ENCODE measurements at regions not wholly inside any gene's neighbourhood (a gene's known extent, or its start where the extent isn't known, plus 50 kb on each side); places are given as distances from the start of the nearest gene placed in this dataset.

DNA sequence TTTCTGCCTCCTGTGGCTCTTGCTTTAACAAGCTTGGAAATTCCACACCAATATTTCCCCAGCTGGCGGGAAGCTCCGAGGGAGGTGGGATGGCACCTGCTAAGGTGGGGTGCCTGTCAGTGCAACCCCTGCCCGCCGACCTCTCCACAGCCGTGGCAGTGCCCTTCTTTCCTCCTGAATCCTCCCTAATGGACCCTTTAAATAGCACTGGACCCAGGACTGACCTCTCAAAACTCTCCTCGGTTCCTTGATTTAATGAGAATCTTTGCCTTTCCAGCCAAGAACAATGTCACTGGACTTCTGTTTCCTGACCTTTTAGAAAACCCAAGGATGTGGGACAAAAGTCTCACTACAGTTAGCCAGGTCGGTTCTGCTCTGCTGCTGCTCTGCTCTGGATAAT lies 63.2 kb upstream of the EXOC6 start:
- TF ChIP-seq MYC (IDR thresholded peaks at IDR 0.05; ENCODE audit: low read depth, low read length) (no peak), POLR2A (IDR thresholded peaks at IDR 0.05; ENCODE audit: extremely low read depth, insufficient read length) (no peak)
- TF ChIP-seq, protein P1, sequence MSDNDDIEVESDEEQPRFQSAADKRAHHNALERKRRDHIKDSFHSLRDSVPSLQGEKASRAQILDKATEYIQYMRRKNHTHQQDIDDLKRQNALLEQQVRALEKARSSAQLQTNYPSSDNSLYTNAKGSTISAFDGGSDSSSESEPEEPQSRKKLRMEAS (IDR thresholded peaks at IDR 0.05; ENCODE audit: low read depth, low read length) = no peak
- TF ChIP-seq, protein P2, sequence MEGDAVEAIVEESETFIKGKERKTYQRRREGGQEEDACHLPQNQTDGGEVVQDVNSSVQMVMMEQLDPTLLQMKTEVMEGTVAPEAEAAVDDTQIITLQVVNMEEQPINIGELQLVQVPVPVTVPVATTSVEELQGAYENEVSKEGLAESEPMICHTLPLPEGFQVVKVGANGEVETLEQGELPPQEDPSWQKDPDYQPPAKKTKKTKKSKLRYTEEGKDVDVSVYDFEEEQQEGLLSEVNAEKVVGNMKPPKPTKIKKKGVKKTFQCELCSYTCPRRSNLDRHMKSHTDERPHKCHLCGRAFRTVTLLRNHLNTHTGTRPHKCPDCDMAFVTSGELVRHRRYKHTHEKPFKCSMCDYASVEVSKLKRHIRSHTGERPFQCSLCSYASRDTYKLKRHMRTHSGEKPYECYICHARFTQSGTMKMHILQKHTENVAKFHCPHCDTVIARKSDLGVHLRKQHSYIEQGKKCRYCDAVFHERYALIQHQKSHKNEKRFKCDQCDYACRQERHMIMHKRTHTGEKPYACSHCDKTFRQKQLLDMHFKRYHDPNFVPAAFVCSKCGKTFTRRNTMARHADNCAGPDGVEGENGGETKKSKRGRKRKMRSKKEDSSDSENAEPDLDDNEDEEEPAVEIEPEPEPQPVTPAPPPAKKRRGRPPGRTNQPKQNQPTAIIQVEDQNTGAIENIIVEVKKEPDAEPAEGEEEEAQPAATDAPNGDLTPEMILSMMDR (IDR thresholded peaks at IDR 0.05; ENCODE audit: low read depth, low read length) = no peak
- no peak for DNase-seq (ENCODE audit: low read depth)
- H3K4me3 ChIP-seq (ENCODE audit: low read depth, low read length) = no peak overlapping the region

DNA sequence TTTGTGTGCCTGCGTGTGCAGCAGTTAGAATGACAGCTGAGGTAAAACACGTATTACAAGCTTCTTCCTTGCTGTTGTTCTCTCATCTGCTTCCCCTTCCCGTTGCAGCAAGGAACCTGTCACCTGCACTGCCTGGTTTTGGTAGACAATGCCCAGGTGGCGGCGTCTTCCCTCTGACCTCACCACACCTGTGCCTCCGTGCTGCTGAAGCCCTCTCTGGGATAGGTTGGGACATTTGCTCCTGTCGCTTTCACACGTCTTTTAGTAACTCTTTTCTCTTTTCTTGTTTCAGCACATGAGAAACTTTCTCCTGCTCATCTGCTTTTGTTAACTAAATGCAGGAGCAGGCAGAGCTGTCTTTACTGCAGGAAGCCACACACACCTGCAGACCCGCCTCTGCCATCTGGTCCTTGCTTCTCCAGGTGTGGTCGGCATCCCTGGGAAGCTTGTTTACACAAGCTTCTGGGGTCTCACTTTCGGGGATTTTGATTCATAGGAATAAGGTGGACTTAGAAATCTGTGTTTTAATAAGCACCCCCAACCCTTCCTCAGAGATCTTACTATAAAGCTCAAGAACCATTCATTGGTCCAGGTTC lies 60.7 kb upstream of the EXOC6 start:
- TF ChIP-seq, protein P2 (IDR thresholded peaks at IDR 0.05; ENCODE audit: low read depth, low read length) = no peak
- TF ChIP-seq, protein P1 (IDR thresholded peaks at IDR 0.05; ENCODE audit: low read depth, low read length) = no peak
- TF ChIP-seq MYC (IDR thresholded peaks at IDR 0.05; ENCODE audit: low read depth, low read length) (no peak), POLR2A (IDR thresholded peaks at IDR 0.05; ENCODE audit: extremely low read depth, insufficient read length) (no peak)
- DNase-seq (ENCODE audit: low read depth) = no peak
- H3K4me3 ChIP-seq (ENCODE audit: low read depth, low read length) = no peak overlapping the region

DNA sequence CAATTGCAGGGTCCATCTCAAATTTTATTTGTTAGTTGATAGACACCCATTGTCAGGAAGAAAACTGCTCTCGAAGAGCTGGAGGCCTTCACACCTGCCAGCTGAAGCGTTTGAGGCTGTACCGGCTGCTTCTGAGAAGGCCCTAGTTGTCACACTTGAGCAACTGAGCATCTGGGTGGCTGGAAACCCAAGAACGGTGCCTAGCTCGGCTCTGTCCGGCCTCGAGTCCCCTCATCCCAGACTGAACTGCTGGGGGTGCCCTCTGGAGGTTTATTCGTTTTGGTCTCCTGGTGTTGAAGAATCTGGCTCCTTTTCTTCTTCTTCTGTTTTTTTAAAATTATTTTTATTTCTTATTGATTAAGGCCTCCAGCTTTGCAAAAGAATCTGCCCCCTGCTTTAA lies 59.3 kb upstream of the EXOC6 start:
- no peak overlapping the region for H3K4me3 ChIP-seq (ENCODE audit: low read depth, low read length)
- DNase-seq (ENCODE audit: low read depth) = no peak
- TF ChIP-seq POLR2A (IDR thresholded peaks at IDR 0.05; ENCODE audit: extremely low read depth, insufficient read length) (no peak), MYC (IDR thresholded peaks at IDR 0.05; ENCODE audit: low read depth, low read length) (no peak)
- TF ChIP-seq, protein P2 (IDR thresholded peaks at IDR 0.05; ENCODE audit: low read depth, low read length) = no peak
- TF ChIP-seq, protein P1 (IDR thresholded peaks at IDR 0.05; ENCODE audit: low read depth, low read length) = no peak

DNA sequence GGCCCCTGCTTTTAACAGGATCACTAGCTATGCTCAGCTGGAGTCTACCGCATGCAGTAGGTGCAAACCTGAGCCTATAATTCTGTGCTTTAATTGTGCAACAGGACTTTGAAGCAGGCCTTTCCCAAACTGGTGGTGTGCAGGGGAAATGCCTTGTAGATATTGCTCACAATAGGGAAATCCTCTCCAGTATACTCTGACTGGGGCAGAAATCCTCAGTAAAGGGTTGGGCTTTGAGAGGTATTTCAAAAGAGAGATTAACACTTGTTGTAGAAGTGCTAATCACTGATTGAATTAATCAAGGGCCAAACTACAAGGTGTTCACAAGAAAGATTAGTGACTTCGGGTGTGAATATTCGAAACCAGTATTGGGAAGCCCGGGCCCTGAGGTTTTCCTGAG lies 58.5 kb upstream of the EXOC6 start:
- TF ChIP-seq POLR2A (IDR thresholded peaks at IDR 0.05; ENCODE audit: extremely low read depth, insufficient read length) = no peak
- no peak overlapping the region for H3K4me3 ChIP-seq (ENCODE audit: low read depth, low read length)
- DNase-seq (ENCODE audit: low read depth) = no peak

DNA sequence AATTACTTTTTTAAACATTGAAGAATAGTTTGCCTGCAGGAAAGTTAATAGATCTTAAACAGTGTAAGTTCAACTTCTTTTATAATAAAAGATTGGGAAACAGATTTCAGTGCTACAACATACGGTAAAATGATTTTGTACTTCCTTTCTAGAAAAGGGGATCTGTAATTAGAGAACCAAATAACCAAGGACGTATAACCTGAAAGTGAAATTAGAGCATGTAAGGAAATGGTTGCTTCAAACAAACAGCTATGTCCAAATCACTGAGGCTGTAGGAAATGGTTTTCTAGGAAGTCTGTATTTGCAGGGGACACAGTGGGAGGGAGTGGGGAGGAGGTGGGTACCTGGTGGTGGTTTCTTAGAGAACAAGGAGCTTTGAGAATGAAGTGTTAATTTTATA lies 57.9 kb upstream of the EXOC6 start:
- TF ChIP-seq, protein P2 (IDR thresholded peaks at IDR 0.05; ENCODE audit: low read depth, low read length) = no peak
- TF ChIP-seq, protein P1 (IDR thresholded peaks at IDR 0.05; ENCODE audit: low read depth, low read length) = no peak
- TF ChIP-seq MYC (IDR thresholded peaks at IDR 0.05; ENCODE audit: low read depth, low read length) (no peak), POLR2A (IDR thresholded peaks at IDR 0.05; ENCODE audit: extremely low read depth, insufficient read length) (no peak)
- DNase-seq (ENCODE audit: low read depth) = peak; percentile 39
- no peak overlapping the region for H3K4me3 ChIP-seq (ENCODE audit: low read depth, low read length)

DNA sequence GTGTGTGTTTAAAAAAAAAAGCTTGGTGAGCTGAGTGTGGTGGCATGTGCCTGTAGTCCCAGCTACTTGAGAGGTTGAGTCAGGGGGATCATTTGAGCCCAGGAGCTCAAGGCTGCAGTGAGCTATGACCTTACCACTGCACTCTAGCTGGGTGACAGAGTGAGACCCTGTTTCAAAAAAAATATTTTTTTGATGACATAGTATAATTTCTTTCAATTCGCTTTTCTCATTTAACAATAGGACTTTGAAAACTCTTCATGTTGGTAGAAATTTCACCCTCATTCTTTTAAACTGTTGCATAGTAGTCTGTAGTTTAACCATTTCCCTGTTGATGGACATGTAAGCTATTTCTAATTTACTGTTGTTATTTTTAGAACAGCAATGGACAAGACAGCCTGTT lies 55.7 kb upstream of the EXOC6 start:
- no peak overlapping the region for H3K4me3 ChIP-seq (ENCODE audit: low read depth, low read length)
- TF ChIP-seq POLR2A (IDR thresholded peaks at IDR 0.05; ENCODE audit: extremely low read depth, insufficient read length) (no peak), MYC (IDR thresholded peaks at IDR 0.05; ENCODE audit: low read depth, low read length) (no peak)
- TF ChIP-seq, protein P1 (IDR thresholded peaks at IDR 0.05; ENCODE audit: low read depth, low read length) = no peak
- TF ChIP-seq, protein P2 (IDR thresholded peaks at IDR 0.05; ENCODE audit: low read depth, low read length) = no peak
- DNase-seq (ENCODE audit: low read depth) = no peak

Data from NB4 (cell line).